ENCODE measurements at regions not wholly inside any gene's neighbourhood (a gene's known extent, or its start where the extent isn't known, plus 50 kb on each side); places are given as distances from the start of the nearest gene placed in this dataset.
"Not testable (repeated sequence)": the region's sequence is repeated elsewhere in the genome, so short reads cannot be mapped to it uniquely, and the experiment has no call there.

DNA sequence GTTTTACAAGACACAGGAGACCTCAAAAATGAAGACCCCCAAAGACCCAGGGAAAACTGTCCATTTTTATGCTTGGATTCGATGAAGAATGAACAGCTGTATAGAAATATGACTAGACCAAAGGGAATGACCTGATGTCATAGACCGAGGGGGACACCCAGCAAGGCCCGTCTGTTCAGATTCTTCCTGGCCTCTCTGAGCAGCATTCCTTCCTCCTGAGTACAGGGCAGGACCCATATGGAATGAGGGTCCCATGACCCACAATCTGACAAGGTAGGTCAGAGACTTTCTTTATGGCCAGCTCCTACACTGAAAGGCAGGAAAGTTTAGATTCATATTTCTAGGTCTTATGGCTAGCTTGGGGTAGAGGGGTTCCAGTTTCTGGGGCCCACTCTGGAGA is 356.0 kb downstream of the GATA3 start:
- TF ChIP-seq, protein P1, sequence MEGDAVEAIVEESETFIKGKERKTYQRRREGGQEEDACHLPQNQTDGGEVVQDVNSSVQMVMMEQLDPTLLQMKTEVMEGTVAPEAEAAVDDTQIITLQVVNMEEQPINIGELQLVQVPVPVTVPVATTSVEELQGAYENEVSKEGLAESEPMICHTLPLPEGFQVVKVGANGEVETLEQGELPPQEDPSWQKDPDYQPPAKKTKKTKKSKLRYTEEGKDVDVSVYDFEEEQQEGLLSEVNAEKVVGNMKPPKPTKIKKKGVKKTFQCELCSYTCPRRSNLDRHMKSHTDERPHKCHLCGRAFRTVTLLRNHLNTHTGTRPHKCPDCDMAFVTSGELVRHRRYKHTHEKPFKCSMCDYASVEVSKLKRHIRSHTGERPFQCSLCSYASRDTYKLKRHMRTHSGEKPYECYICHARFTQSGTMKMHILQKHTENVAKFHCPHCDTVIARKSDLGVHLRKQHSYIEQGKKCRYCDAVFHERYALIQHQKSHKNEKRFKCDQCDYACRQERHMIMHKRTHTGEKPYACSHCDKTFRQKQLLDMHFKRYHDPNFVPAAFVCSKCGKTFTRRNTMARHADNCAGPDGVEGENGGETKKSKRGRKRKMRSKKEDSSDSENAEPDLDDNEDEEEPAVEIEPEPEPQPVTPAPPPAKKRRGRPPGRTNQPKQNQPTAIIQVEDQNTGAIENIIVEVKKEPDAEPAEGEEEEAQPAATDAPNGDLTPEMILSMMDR (IDR thresholded peaks at IDR 0.05; ENCODE audit: insufficient read depth, low read length, poor library complexity, severe bottlenecking), result no peak
- Histone ChIP-seq H3K36me3 (ENCODE audit: control insufficient read depth, insufficient read depth, low read length) (no peaks in the 10 kb centered on the region), H3K4me3 (ENCODE audit: low read depth, low read length) (no peak overlapping the region), H3K27me3 (ENCODE audit: control insufficient read depth, insufficient read depth, low read length) (no peaks in the 10 kb centered on the region)
- DNase-seq (ENCODE audit: low read depth), result no peak

DNA sequence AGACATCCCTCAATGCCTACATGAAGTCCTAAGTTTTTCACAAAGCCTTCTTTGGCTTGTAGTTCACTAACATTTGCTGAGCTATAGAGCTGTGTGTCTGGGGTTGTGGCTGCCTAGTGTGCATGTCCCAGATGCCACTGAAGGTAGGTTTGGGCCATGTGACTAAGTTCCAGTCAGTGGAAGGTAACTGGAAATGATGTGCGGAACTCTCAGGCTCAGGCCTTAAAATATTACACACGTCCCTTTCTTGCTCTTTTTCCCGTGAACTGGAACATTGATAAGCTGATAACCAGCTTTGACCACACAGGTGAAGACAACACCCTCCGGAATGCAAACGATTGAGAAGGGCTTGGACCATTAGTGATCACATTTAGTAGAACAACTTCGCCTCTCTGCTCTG is 358.1 kb downstream of the GATA3 start:
- TF ChIP-seq, protein P1 (IDR thresholded peaks at IDR 0.05; ENCODE audit: insufficient read depth, low read length, poor library complexity, severe bottlenecking), result no peak
- H3K36me3 ChIP-seq (ENCODE audit: control insufficient read depth, insufficient read depth, low read length), result no peaks in the 10 kb centered on the region
- H3K27me3 ChIP-seq (ENCODE audit: control insufficient read depth, insufficient read depth, low read length), result no peaks in the 10 kb centered on the region
- H3K4me3 ChIP-seq (ENCODE audit: low read depth, low read length), result no peak overlapping the region
- DNase-seq (ENCODE audit: low read depth), result no peak

DNA sequence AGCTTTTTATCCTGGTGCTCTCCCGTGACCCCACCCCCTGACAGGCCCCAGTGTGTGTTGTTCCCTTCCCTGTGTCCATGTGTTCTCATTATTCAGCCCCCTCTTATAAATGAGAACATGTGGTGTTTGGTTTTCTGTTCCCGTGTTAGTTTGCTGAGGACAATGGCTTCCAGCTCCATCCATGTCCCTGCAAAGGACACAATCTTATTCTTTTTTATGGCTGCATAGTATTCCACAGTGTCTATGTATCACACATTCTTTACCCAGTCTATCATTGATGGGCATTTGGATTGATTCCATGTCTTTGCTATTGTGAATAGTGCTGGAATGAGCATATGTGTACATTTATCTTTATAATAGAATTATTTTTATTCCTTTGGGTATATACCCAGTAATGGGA is 360.5 kb downstream of the GATA3 start:
- H3K27me3 ChIP-seq (ENCODE audit: control insufficient read depth, insufficient read depth, low read length); DNase-seq (ENCODE audit: low read depth); H3K4me3 ChIP-seq (ENCODE audit: low read depth, low read length); H3K36me3 ChIP-seq (ENCODE audit: control insufficient read depth, insufficient read depth, low read length): not testable (repeated sequence)

DNA sequence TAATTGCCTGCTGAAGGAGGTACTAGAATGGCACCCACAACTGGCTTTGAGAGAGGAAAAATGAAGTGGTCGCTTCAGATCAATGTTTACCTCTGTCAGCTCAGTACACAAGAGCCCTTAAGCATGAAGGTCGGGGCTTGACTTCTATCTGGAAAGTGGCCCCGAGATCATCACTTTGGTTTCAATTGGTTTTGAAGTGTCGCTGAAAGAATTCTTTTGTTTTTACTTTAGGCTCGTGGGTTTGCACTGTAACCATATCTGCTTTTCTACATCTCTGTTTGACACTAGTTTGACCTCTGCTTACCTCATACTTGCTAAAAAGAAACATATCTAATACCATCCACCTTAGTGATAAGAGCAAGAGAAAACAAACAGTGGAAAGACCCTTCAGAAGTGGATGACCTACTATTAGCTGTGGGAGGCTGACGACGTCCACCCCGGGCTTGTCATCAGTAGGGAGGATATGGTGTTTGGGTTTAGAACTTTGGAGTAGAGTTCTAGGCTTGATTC is 361.8 kb downstream of the GATA3 start:
- Histone ChIP-seq H3K36me3 (ENCODE audit: control insufficient read depth, insufficient read depth, low read length) (no peaks in the 10 kb centered on the region), H3K4me3 (ENCODE audit: low read depth, low read length) (no peak overlapping the region), H3K27me3 (ENCODE audit: control insufficient read depth, insufficient read depth, low read length) (no peaks in the 10 kb centered on the region)
- no peak for DNase-seq (ENCODE audit: low read depth)
- TF ChIP-seq, protein P1 (IDR thresholded peaks at IDR 0.05; ENCODE audit: insufficient read depth, low read length, poor library complexity, severe bottlenecking), result no peak

DNA sequence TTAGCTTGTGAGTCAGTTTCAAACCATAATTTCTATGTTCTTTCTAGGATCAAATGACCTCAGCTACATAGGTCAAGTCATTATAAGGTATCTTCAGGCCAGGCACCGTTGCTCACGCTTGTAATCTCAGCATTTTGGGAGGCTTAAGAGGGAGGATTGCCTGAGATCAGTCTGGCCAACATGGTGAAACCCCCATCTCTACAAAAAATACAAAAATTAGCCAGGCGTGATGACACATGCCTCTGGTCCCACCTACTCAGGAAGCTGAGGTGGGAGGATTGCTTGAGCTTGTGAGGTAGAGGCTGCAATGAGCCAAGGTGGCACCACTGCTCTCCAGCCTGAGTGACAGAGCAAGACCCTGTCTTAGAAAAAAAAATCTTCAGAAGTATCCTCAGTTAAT is 362.3 kb downstream of the GATA3 start:
- no peak for DNase-seq (ENCODE audit: low read depth)
- no peak overlapping the region for H3K4me3 ChIP-seq (ENCODE audit: low read depth, low read length)
- no peaks in the 10 kb centered on the region for H3K36me3 ChIP-seq (ENCODE audit: control insufficient read depth, insufficient read depth, low read length)
- TF ChIP-seq, protein P1 (IDR thresholded peaks at IDR 0.05; ENCODE audit: insufficient read depth, low read length, poor library complexity, severe bottlenecking), result no peak
- no peaks in the 10 kb centered on the region for H3K27me3 ChIP-seq (ENCODE audit: control insufficient read depth, insufficient read depth, low read length)

DNA sequence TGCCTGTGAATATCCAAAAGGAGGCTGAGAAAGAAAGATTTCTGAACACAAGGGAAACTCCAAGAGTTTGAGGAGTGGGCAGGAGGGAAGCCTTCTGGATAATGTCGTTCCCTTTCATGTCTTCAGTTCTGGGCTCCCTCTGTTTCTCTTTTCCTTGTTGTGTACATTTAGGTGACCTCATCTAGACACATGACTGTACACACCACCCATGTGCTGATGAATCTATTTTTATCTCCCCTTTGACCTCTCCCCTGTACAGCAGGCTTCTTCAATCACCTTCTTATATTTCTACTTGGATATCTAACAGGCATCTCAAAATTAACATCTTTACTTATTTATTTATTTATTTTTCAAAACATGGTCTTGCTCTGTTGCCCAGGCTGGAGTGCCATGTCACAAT is 363.1 kb downstream of the GATA3 start:
- Histone ChIP-seq H3K27me3 (ENCODE audit: control insufficient read depth, insufficient read depth, low read length) (no peaks in the 10 kb centered on the region), H3K4me3 (ENCODE audit: low read depth, low read length) (no peak overlapping the region), H3K36me3 (ENCODE audit: control insufficient read depth, insufficient read depth, low read length) (no peaks in the 10 kb centered on the region)
- TF ChIP-seq, protein P1 (IDR thresholded peaks at IDR 0.05; ENCODE audit: insufficient read depth, low read length, poor library complexity, severe bottlenecking), result no peak
- no peak for DNase-seq (ENCODE audit: low read depth)

Data from kidney epithelial cell (primary cell).